Adipose tissue (tissue), 3 donors: ENCODE measurements at regions not wholly inside any gene's neighbourhood (a gene's known extent, or its start where the extent isn't known, plus 50 kb on each side); places are given as distances from the start of the nearest gene placed in this dataset.

Experiments
- H3K27ac ChIP-seq: one replicate; pipeline ENCODE4 v1.5.1; 2013; ENCODE audit warnings: low read depth, low read length
- WGBS, 3 donors: extraction: QIAGEN DNeasy Blood & Tissue Kit; methylation state at CpG; one replicate each; pipeline ENCODE4 v1.1.7; 2013; 5-methylcytosine and 5-hydroxymethylcytosine counted together
- donor health status: healthy with polysubstance abuse.
- donor health status: Bipolar disorder and iron deficiency.
- donor health status: healthy.

DNA sequence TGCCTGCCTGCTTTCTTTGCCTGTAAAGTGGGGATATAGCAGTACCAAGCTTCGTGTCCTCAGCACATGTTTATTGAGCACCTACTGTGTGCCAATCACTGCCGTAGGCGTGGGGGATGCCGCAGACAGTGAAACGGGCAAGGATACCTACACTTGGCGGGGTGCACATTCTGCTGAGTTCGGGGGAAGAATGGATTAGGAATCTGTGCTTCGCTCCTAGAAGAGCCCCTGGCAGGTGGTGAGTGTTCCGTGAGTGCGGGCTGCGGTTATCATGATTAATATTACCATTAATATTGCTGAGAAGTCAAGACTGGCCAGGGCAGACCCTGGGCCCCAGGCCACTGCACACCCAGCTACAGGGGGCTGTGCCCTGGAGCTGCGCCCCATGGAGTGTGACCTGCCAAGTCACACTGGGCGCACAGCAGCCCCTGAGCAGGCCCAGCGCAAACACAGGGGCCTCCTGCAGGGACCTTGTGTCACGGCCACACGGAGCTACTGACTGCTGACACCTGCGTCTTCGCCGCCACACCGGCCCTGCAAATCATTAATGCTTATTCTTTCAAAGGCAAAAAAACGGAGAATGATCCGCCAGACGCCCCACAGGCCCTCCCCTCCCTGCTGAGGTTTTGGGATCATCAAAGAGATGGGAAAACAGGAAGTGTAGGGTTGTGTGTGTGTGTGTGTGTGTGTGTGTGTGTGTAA is 213.4 kb upstream of the GSE1 start:
- 72 to 85% (median 81%) methylated on average over 23 of the region's 23 CpGs for WGBS, 3 donors

DNA sequence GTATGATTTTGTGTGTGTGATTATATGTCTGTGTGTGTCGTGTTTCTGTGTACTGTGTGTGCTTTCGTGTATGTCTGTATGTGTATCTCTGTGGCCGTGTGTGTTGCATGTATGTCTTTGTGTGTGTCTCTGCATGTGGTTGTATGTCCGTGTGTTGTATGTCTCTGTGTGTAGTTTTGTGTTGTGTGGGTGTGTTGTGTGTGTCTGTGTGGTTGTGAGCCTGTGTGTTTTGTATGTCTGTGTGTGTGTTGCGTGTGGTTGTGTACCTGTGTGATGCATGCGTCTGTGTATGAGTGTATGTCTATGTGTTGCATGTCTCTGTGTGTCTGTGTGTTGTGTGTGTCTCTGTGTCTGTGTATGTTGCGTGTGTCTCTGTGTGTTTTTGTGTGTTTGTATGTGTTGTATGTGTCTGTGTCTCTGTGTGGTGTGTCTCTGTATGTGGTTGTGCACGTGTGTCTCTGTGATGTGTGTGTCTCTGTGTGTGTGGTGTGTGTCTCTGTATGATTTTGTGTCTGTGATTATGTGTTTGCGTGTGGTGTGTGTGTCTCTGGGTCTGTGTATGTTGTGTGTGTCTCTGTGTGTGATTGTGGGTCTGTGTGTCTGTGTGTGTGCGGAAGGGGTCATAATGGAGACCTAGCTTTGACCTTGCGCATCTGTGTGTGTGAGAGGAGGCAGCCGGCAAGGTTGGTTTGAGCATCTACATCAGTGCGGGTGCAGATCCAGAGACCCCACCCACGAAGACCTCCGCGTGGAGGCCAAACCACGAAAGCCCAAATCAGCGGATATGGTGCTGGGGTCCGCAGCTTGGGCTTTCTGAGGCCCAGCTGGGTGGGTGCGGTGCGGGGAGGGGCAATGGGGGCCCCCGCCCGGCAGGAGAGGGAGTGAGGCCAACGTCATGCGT is 212.6 kb upstream of the GSE1 start:
- H3K27ac ChIP-seq = no peak overlapping the region
- WGBS, 3 donors = 90 to 93% (median 92%) methylated on average over 25 of the region's 25 CpGs

More for the DNA sequence above, 213.4 kb upstream of the GSE1 start:
- no peak overlapping the region for H3K27ac ChIP-seq

DNA sequence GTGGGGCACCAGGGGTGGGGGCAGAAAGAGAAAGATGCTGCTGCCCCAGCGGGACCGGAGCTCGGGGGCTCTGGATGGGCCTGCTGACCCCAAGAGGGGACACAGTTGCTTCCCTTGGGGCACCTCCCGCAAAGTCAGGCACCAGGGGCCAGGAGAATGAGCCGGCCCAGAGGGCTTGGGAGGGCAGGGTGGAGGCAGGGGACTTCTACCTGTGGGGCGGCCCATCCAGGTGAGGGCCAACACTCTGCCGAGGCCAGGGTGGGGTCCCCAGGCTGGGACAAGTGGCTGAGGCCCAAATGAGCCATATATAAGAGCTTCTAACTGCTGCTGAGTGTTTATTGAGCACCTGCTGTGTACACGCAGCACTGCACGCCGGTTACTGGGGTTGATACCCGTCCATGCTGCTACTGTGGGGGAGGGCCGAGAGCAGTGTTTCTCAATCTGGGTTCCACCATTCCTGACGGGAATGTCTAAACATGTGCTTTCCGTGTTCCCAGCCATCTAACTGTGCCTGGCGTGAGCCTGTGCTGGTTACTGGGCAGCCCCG is 211.7 kb upstream of the GSE1 start:
- no peak overlapping the region for H3K27ac ChIP-seq
- WGBS, 3 donors = 90 to 92% (median 92%) methylated on average over 16 of the region's 16 CpGs

DNA sequence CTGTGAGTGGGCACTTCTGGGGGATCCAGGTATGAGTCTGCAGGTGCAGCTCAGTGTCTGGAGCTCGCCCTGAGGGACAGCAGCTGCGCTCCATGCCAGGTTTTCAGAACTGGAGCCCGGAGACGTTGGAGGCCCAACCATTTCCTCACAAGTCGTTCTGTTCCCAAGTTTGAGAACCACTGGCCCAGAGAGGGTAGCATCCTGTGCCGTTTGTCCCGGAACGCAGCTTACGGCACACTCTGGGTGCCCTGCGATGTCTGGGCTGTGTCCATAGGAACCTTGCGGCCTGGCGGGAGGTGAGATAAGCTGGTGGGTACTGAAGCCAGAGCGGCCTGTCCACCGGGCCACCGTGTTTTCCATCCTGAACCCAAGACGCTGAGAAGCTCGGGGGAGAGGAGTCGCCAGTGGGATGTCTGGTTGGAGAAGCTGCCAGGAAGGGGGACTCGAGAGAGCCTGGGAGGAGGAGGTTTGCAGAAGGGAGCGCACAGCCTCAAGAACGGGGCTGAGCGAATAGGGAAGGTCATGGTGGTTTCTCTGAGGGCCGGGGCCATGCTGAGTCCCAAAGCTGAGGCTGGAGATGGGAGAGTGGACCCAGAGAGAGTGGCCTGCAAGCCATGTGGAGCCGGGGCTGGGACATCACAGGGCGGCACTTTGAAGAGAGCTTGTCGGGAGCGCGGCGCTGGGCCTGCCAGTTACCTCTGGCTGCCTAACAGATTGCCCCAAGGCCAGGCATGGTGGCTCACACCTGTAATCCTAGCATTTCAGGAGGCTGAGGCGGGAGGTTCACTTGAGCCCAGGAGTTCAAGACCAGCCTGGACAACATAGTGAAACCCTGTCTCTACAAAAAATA is 211.0 kb upstream of the GSE1 start:
- no peak overlapping the region for H3K27ac ChIP-seq
- 90 to 94% (median 92%) methylated on average over 30 of the region's 30 CpGs for WGBS, 3 donors

DNA sequence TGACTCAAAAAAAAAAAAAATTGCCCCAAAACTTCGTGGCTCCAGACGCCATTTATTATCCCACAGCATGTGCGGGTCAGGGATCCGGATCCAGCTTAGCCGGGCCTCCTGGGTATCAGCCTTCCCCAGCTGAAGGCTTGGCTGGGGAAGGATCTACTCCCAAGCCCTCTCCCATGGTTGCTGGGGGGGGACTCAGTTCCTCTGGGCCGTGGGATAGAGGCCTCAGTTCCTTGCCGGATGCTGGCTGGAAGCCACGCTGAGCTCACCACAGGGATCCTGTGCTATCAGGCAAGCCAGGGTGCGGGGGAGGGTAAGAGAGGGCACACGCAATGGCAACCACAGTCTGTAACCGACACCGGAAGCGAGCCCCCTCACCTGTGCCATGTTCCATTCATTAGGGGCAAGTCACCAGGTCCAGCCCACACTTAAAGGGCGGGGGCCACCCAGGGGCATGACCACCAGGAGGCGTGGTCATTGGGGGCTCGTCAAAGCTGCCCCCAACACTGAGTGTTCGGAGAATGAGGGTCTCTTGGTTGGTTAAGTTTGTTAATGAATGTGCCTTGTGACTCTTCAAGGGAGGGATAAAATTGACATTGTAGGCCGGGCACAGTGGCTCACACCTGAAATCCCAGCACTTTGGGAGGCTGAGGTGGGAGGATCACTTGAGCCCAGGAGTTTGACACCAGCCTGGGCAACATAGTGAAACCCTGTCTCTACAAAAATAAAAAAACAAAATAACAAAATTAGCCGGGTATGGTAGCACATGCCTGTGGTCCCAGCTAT is 210.0 kb upstream of the GSE1 start:
- H3K27ac ChIP-seq = no peak overlapping the region
- 40 to 74% (median 49%) methylated on average over 19 of the region's 19 CpGs for WGBS, 3 donors

DNA sequence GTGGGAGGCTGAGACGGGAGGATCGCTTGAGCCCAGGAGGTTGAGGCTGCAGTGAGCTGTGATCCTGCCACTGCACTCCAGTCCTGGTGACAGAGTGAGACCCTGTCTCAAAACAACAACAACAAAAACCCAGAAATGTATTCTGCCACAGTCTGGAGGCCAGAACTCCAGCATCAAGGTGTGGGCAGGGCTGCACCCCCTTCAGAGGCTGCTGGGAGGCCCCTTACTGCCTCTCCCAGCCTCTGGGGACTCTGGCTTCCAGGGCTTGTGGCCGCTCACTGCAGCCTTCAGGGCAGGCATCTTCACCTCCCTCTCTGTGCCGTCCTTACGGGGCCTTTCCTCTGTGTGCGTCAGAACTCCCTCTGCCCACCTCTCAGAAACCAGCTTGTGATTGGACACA is 209.4 kb upstream of the GSE1 start:
- 89 to 97% (median 90%) methylated on average over 5 to 6 of the region's 6 CpGs for WGBS, 3 donors
- H3K27ac ChIP-seq = no peak overlapping the region

DNA sequence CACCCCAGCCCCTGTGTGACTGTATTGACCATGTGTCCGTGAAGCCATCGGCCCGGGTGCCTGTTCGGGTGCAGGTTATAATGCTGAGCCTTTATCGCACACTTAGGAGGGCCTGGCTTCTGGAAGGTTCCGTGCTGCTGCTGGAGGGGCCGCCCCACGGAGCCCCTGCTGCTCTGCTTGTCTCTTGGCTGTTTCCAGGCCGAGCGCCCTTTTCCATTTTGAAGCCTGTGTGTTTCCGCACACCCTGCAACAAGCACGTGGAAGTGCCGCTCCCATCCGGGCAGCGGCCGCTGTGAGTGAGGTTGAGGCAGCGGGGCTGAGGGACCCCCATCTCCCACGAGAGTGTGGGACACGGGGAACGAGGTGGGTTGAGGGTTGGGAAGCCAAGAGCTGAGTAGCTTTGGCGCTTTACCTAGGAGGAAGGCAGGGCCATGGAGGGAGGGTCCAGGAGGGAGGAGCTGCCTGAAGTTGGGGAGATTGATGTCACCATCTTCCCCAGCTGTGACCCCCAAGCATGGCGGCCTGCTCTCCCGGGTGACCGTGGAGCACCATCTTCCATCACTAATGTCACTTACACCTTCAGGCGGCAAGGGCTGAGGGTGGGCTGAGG is 200.1 kb upstream of the GSE1 start:
- H3K27ac ChIP-seq = no peak overlapping the region

DNA sequence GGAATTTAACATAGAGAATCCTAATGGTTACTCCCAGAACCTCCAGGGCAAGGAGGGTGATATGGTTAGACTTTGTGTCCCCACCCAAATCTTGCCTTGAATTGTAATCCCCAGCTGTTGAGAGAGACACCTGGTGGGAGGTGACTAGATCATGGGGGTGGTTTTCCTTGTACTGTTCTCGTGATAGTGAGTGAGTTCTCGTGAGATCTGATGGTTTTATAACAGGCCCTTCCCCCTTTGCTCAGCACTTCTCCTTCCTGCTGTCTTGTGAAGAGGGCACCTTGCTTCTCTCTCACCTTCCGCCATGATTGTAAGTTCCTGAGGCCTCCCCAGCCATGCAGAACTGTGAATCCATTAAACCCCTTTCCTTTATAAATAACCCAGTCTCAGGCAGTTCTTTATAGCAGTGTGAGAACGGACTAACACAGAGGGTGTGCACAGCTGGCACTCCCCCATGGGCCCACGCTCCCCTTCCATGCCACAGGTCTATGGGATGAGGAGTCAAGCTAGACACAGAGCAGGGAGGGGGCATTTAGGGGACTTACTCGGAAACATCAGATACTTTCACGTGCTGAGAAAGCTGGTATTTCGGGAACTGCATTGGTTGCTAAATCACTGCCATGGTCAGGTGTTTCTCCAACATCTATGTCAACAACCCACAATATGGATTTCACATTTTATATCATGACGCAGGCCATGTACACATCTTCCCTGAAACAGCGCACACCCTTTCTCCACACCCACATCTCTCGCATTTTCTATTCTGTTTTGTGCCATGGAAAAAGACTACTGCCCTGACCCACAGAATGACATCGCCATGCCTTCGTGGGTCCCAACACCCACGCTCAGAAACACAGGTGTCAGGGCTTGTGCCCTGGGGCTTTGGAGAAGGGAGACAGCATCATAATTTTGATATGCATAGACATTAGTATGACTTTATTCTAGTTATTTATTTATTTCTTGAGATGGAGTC is 199.1 kb upstream of the GSE1 start:
- WGBS, 3 donors = 95 to 96% (median 96%) methylated on average over 14 of the region's 14 CpGs
- H3K27ac ChIP-seq = no peak overlapping the region

More for the DNA sequence above, 200.1 kb upstream of the GSE1 start:
- 91 to 98% (median 95%) methylated on average over 24 to 25 of the region's 25 CpGs for WGBS, 3 donors

DNA sequence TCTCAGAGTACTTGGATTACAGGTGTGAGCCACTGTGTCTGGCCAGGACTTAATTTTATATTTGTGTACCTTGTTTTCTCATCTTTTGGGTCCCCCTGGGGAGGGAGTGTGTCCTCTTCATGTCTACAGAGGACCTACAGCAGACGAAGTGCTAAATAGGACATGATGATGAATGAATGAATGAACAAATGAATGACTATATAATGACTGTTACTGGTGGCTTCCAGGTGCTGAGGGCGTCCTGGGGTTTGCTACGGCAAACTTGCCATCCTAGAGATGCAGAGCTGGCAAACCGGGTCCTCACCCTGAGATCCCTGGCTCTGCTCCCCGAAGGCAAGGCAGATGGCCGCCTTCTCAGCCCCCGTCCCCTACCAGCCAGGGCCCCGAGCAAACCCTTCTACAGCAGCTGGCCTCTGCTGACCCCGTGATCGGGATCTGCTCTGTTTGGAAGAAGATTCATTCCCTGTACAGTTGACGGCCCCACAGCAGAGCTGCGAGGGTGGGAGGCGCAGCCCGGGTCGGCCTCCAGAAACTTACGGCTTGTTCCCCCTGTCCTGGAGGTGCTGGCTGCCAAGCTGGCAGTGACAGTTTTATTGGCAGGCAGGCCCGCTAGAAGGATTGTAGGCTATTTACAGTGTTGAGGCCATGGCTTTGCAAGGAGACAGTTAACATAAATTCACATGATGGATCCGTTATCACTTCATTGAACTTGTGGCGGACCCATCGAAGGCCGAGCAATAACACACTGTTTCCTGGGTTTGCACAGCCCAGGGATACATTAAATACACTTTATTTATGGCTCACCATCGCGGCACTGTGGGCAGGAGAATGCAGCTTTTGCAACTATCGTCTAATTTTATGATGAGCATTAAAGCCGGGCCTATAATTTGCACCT is 197.7 kb upstream of the GSE1 start:
- WGBS, 3 donors = 52 to 83% (median 82%) methylated on average over 25 of the region's 25 CpGs
- no peak overlapping the region for H3K27ac ChIP-seq

DNA sequence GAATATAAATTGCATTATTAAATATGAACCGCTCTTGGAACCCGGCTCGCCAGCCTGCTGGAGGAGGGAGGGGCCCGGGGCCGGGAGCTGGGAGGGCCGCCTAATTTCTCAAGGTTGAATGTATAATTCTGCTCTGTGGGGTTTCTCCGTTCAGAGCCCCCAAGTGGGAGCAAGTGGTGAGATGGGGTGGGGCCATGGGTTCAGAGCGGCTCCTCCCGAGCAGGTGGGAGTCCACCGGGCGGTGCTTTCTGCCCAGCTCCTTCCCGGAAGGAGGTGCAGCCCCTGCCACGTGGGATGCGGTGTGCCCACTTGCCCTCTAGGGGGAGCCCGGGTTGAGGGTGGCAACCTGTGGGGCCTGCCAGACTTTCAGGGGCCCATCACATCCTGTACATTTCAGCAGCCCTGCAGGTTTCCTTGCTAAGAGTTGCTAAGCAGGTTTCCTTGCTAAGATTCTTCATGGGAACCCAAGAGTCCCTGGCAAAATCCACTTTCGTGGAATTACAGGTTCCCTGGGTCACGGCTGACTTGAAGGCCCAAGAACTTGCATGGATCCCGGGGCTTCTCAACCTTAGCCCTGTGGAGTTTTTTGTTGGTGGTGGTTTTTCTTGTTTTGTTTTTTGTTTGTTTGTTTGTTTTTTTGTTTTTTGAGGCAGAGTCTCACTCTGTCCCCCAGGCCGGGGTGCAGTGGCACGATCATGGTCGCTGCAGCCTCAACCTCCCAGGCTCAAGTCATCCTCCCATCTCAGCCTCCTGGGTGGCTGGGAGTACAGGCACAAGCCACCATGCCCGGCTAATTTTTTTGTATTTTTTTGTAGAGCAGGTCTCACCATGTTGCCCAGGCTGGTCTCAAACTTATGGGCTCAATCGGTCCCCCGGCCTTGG is 196.7 kb upstream of the GSE1 start:
- no peak overlapping the region for H3K27ac ChIP-seq
- WGBS, 3 donors = 54 to 64% (median 56%) methylated on average over 24 of the region's 24 CpGs

DNA sequence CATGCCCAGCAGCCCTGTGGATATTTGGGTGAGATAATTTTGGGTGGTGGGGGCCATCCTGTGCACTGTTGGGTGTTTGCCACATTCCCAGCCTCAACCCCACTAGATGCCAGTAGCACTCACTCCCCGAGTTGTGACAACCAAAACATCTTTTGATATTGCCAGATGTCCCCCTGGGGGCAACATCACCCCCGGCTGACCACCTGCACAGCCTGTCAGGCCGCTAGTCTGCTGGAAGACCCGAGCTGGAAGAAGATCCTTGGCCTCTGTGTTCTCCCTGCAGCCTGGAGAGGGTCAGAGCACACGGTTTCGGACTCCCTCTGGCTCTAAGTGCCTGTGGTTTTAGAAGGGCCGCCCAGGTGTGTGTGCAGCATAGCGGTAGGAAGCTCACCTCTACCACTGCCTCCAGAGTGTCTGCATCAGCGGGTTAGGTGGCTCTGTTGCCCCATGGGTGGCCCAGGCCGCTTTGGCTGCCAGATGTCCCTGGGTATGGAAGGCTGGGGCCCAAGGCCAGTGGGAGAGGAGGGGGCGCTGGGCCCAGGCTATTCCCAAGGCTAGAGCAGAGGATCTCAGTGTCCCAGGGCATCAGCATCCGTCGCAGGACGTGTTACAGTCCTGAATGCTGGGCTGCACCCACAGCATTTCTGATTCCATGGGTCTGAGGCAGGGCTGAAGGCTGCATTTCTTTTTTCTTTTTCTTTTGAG is 195.8 kb upstream of the GSE1 start:
- WGBS, 3 donors = 86 to 89% (median 88%) methylated on average over 14 of the region's 14 CpGs

DNA sequence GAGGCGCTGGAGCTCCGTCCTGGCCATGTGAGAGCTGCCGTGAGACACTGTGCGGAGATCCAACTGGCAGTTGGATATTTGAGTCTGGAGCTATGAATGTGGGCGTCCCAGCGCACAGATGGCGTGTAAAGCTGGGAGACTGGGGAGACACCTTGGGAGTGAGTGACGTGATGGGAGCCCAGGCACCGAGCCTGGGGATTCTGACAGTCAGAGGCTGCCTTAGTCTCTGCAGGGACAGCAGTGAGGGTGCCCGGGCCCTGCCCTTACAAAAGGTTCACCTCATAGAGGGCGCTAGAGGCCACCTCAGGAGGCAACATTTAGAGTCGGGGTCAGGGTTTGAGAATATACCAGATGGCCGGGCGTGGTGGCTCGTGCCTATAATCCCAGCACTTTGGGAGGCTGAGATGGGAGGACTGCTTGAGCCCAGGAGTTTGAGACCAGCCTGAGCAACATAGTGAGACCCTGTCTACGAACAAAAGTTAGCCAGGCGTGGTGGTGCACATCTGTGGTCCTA is 194.1 kb upstream of the GSE1 start:
- no peak overlapping the region for H3K27ac ChIP-seq
- 88 to 90% (median 90%) methylated on average over 17 of the region's 17 CpGs for WGBS, 3 donors

More for the DNA sequence above, 195.8 kb upstream of the GSE1 start:
- no peak overlapping the region for H3K27ac ChIP-seq

DNA sequence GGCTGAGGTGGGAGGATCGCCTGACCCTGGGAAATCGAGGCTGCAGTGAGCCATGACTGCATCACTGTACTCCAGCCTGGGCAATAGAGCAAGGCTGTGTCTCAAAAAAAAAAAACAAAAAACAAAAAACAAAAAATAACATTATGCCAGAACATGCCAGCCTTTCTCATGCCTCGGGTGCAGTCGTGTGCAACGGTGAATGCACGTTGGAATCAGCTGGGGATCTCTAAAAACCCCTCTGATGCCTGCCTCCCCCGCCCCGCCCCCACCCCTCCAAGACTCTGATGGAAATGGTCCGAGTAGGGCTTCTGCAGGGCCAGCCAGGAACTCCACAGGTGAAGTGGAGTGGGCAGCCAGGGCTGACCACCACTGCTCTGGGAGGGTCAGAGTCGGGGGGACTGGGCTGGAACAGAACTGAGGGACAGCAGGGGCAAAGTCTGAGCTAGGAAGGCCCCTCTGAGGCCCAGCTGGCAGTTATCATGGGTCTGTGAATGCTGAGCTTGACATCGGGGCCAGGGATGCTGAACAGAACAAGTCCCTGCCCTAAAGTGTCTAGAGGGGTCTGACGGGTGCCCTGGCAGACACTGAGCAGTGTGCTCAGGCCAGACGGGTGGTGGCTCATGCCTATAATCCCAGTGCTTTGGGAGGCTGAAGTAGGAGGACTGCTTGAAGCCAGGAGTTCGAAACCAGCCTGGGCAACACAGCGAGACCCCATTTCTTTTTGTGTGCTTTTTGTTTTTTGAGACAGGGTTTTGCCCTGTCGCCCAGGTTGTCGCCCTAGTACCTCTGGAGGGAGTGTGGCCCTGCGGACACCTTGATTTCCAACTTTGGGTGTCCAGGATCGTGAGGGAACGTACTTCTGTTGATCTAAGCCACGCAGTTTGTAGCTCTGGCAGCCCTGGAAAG is 193.4 kb upstream of the GSE1 start:
- H3K27ac ChIP-seq = no peak overlapping the region
- 89 to 91% (median 90%) methylated on average over 21 of the region's 21 CpGs for WGBS, 3 donors
